ENCODE measurements at regions not wholly inside any gene's neighbourhood (a gene's known extent, or its start where the extent isn't known, plus 50 kb on each side); places are given as distances from the start of the nearest gene placed in this dataset.

GRCh38 chr5:101605700-101606099, 690.4 kb downstream of the SLCO4C1 start:
- ChIA-PET POLR2A (no interaction called here), CTCF (no interaction called here)
- TF ChIP-seq ARNT (IDR thresholded peaks at IDR 0.05) (no peak), FOXA1 (IDR thresholded peaks at IDR 0.05) (no peak), FOXM1 (IDR thresholded peaks at IDR 0.05; ENCODE audit: borderline replicate concordance) (no peak), L3MBTL2 (conservative IDR thresholded peaks at IDR 0.05) (no peak), SP1 (IDR thresholded peaks at IDR 0.05) (no peak), TARDBP (IDR thresholded peaks at IDR 0.05) (no peak), FOXK2 (IDR thresholded peaks at IDR 0.05) (no peak)
- DNase-seq (ENCODE audit: extremely low spot score): no peak

GRCh38 chr5:101600614-101601013, 695.5 kb downstream of the SLCO4C1 start:
- TF ChIP-seq SUZ12 (IDR thresholded peaks at IDR 0.05) (no peak), SP1 (IDR thresholded peaks at IDR 0.05) (no peak), ZNF384 (IDR thresholded peaks at IDR 0.05) (no peak), L3MBTL2 (conservative IDR thresholded peaks at IDR 0.05) (no peak), PKNOX1 (IDR thresholded peaks at IDR 0.05) (no peak), ELF4 (IDR thresholded peaks at IDR 0.05) (no peak), CTBP1 (IDR thresholded peaks at IDR 0.05; ENCODE audit: borderline replicate concordance) (no peak), LEF1 (IDR thresholded peaks at IDR 0.05; ENCODE audit: borderline replicate concordance) (no peak), ARNT (IDR thresholded peaks at IDR 0.05) (no peak), FOXK2 (IDR thresholded peaks at IDR 0.05) (no peak)
- ChIA-PET POLR2A (no interaction called here), CTCF (no interaction called here)
- DNase-seq (ENCODE audit: extremely low spot score): no peak

GRCh38 chr5:101590384-101590783, 687.3 kb upstream of the ST8SIA4 start:
- POLR2A ChIA-PET: no interaction called here
- CTCF ChIA-PET: no interaction called here
- TF ChIP-seq TARDBP (IDR thresholded peaks at IDR 0.05) (no peak), FOXK2 (IDR thresholded peaks at IDR 0.05) (no peak), FOXM1 (IDR thresholded peaks at IDR 0.05; ENCODE audit: borderline replicate concordance) (no peak), ZNF384 (IDR thresholded peaks at IDR 0.05) (no peak), CTBP1 (IDR thresholded peaks at IDR 0.05; ENCODE audit: borderline replicate concordance) (no peak), PKNOX1 (IDR thresholded peaks at IDR 0.05) (no peak), L3MBTL2 (conservative IDR thresholded peaks at IDR 0.05) (no peak), BHLHE40 (IDR thresholded peaks at IDR 0.05; ENCODE audit: borderline replicate concordance) (no peak), SP1 (IDR thresholded peaks at IDR 0.05) (no peak), HDGF (IDR thresholded peaks at IDR 0.05; ENCODE audit: borderline replicate concordance) (no peak), ARNT (IDR thresholded peaks at IDR 0.05) (no peak), ELF4 (IDR thresholded peaks at IDR 0.05) (no peak), FOXA1 (IDR thresholded peaks at IDR 0.05) (no peak), SUZ12 (IDR thresholded peaks at IDR 0.05) (no peak), NFRKB (IDR thresholded peaks at IDR 0.05) (no peak)
- DNase-seq (ENCODE audit: extremely low spot score): peak; percentile 29

- CTCF ChIA-PET: no interaction called here
- no peak for DNase-seq (ENCODE audit: extremely low spot score)
- POLR2A ChIA-PET: no interaction called here
- TF ChIP-seq TARDBP (IDR thresholded peaks at IDR 0.05): no peak
- no peak for TF ChIP-seq ELF4 (IDR thresholded peaks at IDR 0.05)
- TF ChIP-seq PKNOX1 (IDR thresholded peaks at IDR 0.05): no peak
- no peak for TF ChIP-seq BHLHE40 (IDR thresholded peaks at IDR 0.05; ENCODE audit: borderline replicate concordance)
- no peak for TF ChIP-seq FOXA1 (IDR thresholded peaks at IDR 0.05)
- no peak for TF ChIP-seq CTBP1 (IDR thresholded peaks at IDR 0.05; ENCODE audit: borderline replicate concordance)
- no peak for TF ChIP-seq LEF1 (IDR thresholded peaks at IDR 0.05; ENCODE audit: borderline replicate concordance)
- TF ChIP-seq ARNT (IDR thresholded peaks at IDR 0.05): no peak
- no peak for TF ChIP-seq SUZ12 (IDR thresholded peaks at IDR 0.05)
- TF ChIP-seq NFRKB (IDR thresholded peaks at IDR 0.05): no peak
- no peak for TF ChIP-seq ZNF384 (IDR thresholded peaks at IDR 0.05)
- no peak for TF ChIP-seq SP1 (IDR thresholded peaks at IDR 0.05)
- no peak for TF ChIP-seq FOXK2 (IDR thresholded peaks at IDR 0.05)
- TF ChIP-seq FOXM1 (IDR thresholded peaks at IDR 0.05; ENCODE audit: borderline replicate concordance): no peak
- TF ChIP-seq HDGF (IDR thresholded peaks at IDR 0.05; ENCODE audit: borderline replicate concordance): no peak
- no peak for TF ChIP-seq L3MBTL2 (conservative IDR thresholded peaks at IDR 0.05)
Measured at GRCh38 chr5:101585366-101585765, 682.3 kb upstream of the ST8SIA4 start.

GRCh38 chr5:101580591-101580990, 677.5 kb upstream of the ST8SIA4 start:
- ChIA-PET CTCF (no interaction called here), POLR2A (no interaction called here)
- TF ChIP-seq ELF4 (IDR thresholded peaks at IDR 0.05) (no peak), CTBP1 (IDR thresholded peaks at IDR 0.05; ENCODE audit: borderline replicate concordance) (no peak), TARDBP (IDR thresholded peaks at IDR 0.05) (no peak), PKNOX1 (IDR thresholded peaks at IDR 0.05) (no peak), FOXA1 (IDR thresholded peaks at IDR 0.05) (no peak), FOXK2 (IDR thresholded peaks at IDR 0.05) (no peak), NFRKB (IDR thresholded peaks at IDR 0.05) (no peak), SP1 (IDR thresholded peaks at IDR 0.05) (no peak)
- no peak for DNase-seq (ENCODE audit: extremely low spot score)

- CTCF ChIA-PET: no interaction called here
- no peak for DNase-seq (ENCODE audit: extremely low spot score)
- TF ChIP-seq PKNOX1 (IDR thresholded peaks at IDR 0.05) (no peak), BHLHE40 (IDR thresholded peaks at IDR 0.05; ENCODE audit: borderline replicate concordance) (no peak), LEF1 (IDR thresholded peaks at IDR 0.05; ENCODE audit: borderline replicate concordance) (no peak), CTBP1 (IDR thresholded peaks at IDR 0.05; ENCODE audit: borderline replicate concordance) (no peak), FOXM1 (IDR thresholded peaks at IDR 0.05; ENCODE audit: borderline replicate concordance) (no peak), ARNT (IDR thresholded peaks at IDR 0.05) (no peak)
- POLR2A ChIA-PET: no interaction called here
Measured at GRCh38 chr5:101574017-101574416, 670.9 kb upstream of the ST8SIA4 start.

Measured in HEK293T (cell line).